A172 (cell line): ENCODE measurements at regions not wholly inside any gene's neighbourhood (a gene's known extent, or its start where the extent isn't known, plus 50 kb on each side); places are given as distances from the start of the nearest gene placed in this dataset.

Experiments
- DNase-seq: peaks from one replicate; pipeline ENCODE4 v3.0.0-alpha.2; 2015; ENCODE audit warnings: low spot score

DNA sequence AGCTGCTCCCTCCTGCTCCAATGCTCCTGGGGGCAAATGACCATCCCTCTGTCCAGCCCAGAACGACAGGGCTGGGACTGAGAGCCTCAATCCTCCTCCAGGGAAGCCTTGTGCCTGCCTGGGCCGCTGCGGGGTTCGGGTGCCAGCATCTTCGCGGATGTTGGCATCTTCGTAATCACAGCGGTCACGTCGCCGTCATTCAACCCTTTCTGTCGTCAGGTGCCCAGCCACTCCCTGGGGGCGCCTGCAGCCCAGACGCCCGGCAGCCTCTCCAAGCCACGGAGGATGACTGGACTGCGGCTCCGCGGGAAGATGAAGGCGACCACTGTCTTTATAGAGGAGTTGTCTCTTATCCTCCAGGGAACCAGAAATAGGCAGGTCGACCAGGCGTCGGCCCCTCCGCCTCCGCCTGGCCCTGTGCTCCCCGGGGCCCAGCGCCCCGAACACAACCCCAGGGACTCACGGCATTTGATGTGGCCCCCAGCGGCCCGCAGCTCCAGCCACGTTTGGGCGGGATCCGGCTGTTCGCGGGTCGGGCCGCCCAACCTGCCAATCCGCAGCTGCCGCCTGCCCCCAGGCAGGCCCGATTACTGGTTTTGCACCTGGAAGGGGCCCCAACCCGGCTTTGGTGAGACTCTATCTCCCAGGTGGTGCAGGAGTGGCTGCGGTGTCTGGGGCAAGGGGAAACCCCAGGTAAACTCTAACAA lies 113.9 kb downstream of the THNSL2 start:
- no peak for DNase-seq

- DNase-seq: no peak
Measured at GRCh38 chr2:88281302-88282217, 111.4 kb downstream of the THNSL2 start.

GRCh38 chr2:88269836-88270235 lies 99.7 kb downstream of the THNSL2 start:
- no peak for DNase-seq

GRCh38 chr2:88265352-88266303 lies 95.5 kb downstream of the THNSL2 start:
- DNase-seq: peak; percentile 49

DNA sequence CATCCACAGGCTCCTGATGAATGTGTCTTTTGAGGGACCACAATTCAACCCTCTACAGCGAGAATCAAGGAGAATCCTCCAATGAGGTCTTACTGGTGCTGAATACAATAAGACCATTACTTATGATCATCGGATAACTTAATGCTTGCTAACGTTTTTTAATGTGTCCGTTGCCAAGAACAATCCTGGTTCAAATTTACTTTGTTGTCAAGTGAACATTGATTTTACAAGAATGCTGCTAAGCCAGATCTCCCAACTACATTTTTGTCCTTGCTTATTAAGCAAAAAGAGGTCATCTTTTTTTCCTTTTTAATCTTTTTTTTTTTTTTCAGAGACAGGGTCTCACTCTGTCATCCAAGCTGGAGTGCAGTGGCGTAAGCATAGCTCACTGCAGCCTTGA lies 93.7 kb downstream of the THNSL2 start:
- DNase-seq: no peak

DNA sequence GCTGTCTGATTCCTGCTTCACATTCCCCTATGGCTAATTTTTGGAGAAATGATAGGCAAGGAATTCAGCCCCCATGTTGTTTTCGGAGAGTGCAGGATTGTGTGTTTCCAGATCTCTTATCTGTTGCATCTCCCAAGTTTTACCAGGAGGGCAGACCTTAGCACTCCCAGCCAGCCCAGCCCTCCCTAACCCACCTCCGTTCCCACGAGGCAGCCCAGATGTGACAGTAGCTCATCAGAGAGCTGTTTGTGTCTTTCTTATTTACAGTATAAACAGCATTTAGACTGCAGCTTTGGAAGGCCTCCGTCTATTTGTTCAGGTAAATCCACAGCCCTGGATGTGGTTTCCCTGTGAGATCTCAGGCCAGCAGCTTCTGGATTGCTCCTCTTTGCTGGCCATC lies 91.6 kb downstream of the THNSL2 start:
- DNase-seq: no peak

- DNase-seq: no peak
Measured at GRCh38 chr2:88258208-88258607, 88.1 kb downstream of the THNSL2 start.

- peak; percentile 37 for DNase-seq
Measured at GRCh38 chr2:88254437-88255091, 84.4 kb downstream of the THNSL2 start.

- no peak for DNase-seq
Measured at GRCh38 chr2:88253997-88254396, 83.9 kb downstream of the THNSL2 start.

DNA sequence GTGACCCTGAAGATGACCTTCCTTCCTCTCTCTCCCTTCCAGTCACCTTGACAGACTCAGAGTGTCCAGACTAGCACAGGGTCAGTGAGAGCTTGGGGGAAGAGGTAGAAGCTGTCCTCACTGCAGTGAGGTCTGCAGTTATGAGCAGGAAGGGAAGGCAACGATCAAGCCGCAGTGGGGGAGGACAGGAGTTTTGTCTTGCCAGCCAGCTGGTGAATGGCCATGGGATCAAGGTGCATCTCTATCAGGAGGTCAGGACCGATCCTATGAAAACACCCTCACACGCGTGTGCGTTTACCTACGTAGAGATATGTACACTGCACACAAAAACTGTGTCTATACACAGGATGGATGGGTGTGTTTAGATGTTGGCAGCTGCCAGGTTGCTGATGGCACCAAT lies 83.2 kb downstream of the THNSL2 start:
- DNase-seq: no peak

DNA sequence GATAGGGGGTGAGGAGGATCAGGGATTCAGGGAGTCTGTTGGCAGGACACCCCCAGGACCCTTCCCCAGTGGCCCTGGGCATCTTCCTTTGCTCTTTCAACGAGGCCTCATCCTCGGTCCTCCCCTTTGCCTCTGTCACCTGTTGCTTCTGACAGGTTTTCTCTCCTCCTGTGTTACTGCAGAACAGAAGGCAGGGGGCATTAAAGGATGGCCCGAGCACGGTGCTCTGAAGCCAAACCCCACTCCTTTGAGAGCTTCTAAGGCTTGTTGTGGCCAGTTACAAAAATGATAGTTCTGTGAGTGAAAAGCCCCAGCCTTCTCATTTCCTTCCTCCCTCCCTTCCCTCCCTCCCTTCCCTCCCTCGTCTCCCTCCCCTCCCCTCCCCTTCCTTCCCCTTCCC lies 82.5 kb downstream of the THNSL2 start:
- no peak for DNase-seq

DNA sequence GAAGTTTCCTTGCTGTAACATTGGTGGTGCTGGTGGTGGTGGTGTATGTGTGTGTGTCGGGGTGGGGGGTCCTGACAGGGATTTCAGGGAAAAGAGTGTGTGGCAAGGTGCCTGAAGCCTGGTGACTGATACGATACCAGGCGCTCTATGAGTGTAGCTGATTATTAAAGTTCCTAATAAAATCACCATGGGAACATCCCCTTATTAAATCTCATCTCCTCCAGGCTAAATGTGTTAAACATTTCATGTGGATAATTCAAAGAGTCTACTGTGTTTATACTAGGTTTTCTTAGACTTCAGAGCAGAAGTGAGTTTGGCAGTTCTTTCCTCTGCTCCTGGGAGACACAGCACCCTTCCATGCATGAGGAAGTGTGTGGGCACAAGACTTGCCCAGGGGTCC lies 82.0 kb downstream of the THNSL2 start:
- no peak for DNase-seq

DNA sequence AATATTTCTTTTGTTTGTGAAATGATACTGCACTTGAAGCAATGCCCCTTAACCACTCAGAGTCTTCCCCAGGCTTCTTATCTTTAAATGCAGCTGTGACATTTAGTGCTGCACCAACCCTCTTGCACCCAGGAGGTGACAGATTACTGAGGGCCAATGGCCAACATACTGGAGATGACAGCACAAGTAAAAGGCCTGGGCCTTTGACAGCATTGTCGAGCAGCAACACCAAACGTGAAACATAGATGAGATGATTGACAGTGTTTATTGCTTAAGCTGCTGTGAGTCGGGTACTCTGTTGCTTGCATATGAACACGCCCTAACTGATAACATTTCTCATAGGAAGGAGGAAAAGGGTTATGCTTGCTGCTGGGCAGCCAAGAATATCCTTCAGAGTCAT lies 80.3 kb downstream of the THNSL2 start:
- DNase-seq: no peak

DNA sequence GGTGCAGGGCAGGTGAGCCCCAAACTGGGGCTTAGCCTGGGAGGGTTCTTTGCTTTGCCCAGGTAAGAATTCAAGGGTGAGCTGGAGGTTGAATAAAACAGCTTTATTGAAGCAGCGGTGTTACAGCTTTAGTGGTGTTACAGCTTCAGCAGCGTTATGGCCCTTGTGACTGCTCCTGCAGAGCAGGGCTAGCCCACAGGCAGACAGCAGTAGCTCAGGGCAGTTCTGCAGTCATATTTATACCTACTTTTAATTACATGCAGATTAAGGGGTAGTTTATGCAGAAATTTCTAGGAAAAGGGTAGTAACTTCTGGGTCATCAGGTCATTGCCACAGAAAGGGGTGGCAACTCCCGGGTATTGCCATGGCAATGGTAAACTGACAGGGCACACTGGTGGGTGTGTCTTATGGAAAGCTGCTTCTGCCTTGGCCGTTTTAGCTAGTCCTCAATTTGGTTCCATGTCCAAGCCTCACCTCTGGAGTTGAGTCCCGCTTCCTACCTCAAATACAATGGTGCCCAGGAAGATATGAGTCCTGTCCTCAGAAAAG lies 78.2 kb downstream of the THNSL2 start:
- DNase-seq: no peak

- DNase-seq: peak; percentile 8
Measured at GRCh38 chr2:88247531-88247930, 77.4 kb downstream of the THNSL2 start.

DNA sequence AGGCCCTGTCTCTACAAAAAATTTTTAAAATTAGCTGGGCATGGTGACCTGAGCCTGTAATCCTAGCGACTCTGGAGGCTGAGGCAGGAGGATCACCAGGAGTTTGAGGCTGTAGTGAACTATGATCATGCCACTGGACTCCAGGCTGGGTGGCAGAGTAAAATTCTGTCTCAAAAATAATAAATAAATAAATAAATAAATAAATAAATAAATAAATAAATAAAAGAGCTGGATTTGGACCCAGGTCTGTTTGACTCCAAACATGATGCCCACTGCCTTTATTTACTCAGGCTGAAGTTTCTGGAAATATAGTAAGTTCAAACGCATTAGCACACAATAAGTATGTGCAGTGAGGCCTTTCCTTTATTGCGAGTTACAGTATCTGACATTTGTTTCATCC lies 75.0 kb downstream of the THNSL2 start:
- DNase-seq: no peak

GRCh38 chr2:88239781-88240180 lies 69.6 kb downstream of the THNSL2 start:
- DNase-seq: no peak

GRCh38 chr2:88236666-88237065 lies 66.5 kb downstream of the THNSL2 start:
- DNase-seq: no peak
